GM12872 (cell line): ENCODE measurements at regions not wholly inside any gene's neighbourhood (a gene's known extent, or its start where the extent isn't known, plus 50 kb on each side); places are given as distances from the start of the nearest gene placed in this dataset.

Source experiments
- TF ChIP-seq, protein P1 (sequence below): IDR thresholded peaks from 3 replicates; pipeline ENCODE4 v1.5.1; 2011; ENCODE audit warnings: low read depth, mild to moderate bottlenecking, low read length, moderate library complexity; ENCODE audit not compliant: insufficient read depth

DNA sequence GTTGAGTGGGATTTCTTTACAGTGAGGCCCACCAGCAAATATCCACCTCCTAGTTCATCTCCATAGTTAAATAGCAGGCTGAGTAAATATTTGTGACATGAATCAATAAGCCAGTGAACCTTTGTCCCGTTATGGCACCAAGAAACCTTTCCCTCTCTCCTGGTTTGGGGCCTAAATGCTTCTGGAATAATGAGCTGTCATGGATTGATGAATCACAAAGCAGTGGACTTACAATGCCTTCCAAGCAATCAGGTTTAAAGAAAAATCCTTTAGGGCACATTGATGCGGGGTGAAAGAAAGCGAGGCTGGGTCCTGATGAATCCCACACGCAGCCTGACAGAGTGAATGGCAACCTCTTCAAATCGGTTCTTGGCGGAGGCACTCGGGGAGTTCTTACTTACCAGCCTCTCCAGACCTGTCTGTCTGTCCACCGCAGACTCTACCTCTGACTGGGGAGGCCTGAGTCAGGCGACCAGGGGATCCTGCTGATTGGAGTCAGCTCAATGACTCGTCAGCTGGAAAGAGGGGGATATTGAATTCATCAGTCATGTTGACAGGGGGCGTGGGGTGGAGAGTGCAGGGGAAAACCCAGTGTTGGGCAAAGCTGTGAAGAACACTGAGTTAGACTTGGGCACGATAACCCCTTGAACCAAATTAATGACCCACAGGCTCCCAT lies 247.3 kb downstream of the PLPP3 start:
- TF ChIP-seq, protein P1, sequence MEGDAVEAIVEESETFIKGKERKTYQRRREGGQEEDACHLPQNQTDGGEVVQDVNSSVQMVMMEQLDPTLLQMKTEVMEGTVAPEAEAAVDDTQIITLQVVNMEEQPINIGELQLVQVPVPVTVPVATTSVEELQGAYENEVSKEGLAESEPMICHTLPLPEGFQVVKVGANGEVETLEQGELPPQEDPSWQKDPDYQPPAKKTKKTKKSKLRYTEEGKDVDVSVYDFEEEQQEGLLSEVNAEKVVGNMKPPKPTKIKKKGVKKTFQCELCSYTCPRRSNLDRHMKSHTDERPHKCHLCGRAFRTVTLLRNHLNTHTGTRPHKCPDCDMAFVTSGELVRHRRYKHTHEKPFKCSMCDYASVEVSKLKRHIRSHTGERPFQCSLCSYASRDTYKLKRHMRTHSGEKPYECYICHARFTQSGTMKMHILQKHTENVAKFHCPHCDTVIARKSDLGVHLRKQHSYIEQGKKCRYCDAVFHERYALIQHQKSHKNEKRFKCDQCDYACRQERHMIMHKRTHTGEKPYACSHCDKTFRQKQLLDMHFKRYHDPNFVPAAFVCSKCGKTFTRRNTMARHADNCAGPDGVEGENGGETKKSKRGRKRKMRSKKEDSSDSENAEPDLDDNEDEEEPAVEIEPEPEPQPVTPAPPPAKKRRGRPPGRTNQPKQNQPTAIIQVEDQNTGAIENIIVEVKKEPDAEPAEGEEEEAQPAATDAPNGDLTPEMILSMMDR, result no peak

DNA sequence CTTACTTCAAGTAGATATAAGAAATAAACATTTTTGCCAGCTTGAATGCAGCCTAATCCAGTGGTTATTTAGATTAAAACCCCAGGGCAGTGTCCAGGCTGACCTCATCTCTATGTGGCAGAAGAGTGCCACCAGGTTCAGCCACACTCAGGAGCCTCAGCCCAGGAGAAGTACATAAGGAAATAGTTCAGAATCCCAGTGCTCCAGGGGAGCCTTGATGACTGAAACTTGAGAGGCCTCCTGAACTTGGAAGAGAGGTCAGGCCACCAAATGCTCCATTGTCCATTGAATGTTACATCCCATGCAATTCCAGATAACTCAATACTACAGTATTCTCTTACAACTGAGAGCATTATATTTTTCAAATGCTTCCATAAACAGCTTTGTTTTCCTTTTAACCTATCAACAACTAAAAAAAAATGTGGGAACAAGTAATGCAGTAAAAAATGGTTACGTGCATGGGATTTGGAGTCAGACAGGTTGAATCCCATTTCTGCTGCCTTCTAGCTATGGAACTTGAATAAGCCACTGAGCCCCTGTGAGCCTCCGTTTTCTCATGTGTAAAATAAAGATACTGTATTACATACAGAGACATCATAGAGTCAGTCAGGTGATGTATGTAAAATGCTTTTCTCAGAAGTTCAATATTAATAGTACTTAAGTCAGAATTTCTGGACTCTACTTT lies 248.0 kb downstream of the PLPP3 start:
- TF ChIP-seq, protein P1, result no peak

DNA sequence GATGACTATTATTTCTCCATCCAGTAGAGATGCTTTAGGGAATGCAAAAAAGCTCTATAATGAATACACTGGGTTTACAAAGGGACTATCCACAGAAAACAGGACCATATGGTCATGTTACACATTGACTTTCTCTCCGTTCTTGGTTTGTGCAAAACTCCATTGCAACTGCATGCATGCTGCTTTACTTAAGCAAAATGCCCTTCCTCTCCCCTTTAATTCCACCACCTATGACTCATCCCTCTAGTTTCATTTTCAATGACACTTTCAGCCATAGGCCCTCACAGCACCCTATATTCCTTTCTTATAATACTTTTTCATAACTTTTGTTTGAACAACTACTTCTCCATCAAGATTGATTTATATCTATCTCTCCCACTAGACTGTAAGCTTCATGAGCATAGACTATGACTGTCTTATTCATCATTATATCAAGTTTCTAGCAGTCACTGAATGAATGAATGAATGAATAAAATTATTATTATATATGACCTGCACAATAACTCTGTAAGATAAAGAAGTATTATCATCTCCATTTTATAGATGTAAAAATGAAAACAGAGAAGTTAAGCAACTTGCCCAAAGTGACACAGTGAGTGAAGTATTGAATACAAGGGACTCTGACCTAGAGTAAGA lies 248.9 kb downstream of the PLPP3 start:
- TF ChIP-seq, protein P1, result no peak

DNA sequence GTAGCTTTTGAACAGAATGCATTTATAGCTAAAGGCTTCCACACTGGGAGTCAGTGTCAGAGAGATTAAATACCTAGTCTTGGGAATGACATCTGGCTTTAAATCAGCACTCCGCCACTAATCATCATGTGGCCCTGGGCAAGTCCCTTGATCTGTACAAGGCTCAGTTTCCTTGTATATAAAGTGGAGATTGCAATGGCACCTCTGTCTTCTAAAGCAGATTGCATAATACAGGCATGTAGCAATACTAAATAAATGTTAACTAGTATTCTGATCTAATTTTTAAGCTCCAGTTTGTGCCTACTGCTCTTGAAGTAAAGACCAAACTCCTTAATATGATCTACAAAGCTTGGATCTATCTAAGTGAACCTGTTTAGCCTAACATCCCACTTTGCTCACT lies 249.4 kb downstream of the PLPP3 start:
- TF ChIP-seq, protein P1, result no peak

DNA sequence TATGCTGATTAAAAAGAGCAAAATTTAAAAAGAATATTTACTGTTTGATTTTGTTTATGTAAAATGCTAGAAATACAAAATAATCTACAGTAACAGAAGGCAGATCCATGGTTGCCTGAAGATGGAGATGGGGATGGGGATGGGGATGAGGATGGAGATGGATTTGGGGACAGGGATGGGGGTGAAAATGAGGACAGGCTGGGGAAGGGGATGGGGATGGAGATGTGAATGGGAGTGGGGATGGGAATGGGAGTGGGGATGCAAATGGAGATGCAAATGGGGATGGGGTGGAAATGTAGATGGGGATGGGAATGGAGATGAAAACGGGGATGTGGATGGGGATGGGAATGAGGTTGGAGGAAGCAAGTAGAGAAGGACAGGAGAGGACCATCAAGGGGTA lies 252.2 kb downstream of the PLPP3 start:
- TF ChIP-seq, protein P1, result no peak

DNA sequence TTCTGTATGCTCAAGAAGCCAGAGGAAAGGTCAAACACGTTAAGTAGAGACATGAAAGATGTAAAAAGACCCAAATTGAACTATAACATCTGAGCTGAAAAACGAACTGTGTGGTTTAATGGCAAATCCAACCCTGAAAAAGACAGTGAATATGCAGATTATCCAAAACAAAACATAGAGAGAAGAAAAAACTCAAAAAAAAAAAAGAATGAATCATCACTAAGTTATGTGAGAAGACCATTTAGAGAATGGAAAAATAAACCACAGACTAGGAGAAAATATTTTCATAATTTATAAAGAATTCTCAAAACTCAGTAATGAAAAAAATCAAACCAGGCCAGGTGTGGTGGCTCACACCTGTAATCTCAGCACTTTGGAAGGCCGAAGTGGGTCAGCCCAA lies 253.3 kb downstream of the PLPP3 start:
- TF ChIP-seq, protein P1, result no peak

DNA sequence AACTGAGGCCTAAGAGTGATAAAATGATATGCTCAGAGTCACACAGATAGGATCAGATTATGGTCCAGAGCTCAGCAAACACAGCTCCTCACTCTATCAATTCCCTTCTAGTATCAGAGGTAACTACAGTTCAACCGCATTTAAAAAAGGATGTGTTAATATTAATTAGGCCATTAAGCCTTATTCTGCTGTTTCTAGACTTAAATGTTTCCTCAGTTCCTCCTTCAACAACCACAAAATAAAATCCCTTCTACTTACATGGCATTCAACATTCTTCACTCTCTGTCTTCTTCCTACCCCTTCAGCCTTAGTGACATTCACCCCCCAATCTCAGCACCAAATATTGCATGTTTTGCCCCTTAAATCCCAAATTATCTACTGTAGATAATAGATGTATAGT lies 254.9 kb downstream of the PLPP3 start:
- TF ChIP-seq, protein P1, result no peak
